Activated CD4-positive, alpha-beta T cell treated with anti-CD3 and anti-CD28 coated beads, Interleukin-2, amount 10 ng/mL, durations not matched to agents 7 days and 5 days (primary cell): ENCODE measurements at regions not wholly inside any gene's neighbourhood (a gene's known extent, or its start where the extent isn't known, plus 50 kb on each side); places are given as distances from the start of the nearest gene placed in this dataset.

Experiments
- CTCF ChIA-PET: fragments of 350-600 bp; sonication (Branson Sonifier 250); formaldehyde crosslinking; loops from one replicate; lab custom pipeline; 2021; ENCODE audit warnings: antibody characterized with exemption; lab: Charles Lee
- POLR2A ChIA-PET: fragments of 350-600 bp; sonication (Branson Sonifier 250); formaldehyde crosslinking; loops from one replicate; lab custom pipeline; 2021; ENCODE audit warnings: antibody characterized with exemption; lab: Charles Lee
- DNase-seq: peaks from one replicate; pipeline ENCODE4 v3.0.0-alpha.2; 2020
- H3K27ac Mint-ChIP-seq: one replicate; pipeline ENCODE4 v1.8.0; 2021; ENCODE audit warnings: mild to moderate bottlenecking, moderate library complexity, mixed read lengths
- H3K27me3 Mint-ChIP-seq: one replicate; pipeline ENCODE4 v1.8.0; 2021; ENCODE audit warnings: mixed read lengths
- H3K36me3 Mint-ChIP-seq: one replicate; pipeline ENCODE4 v1.8.0; 2021; ENCODE audit warnings: low read depth, mixed read lengths
- H3K4me1 Mint-ChIP-seq: one replicate; pipeline ENCODE4 v1.8.0; 2021; ENCODE audit warnings: mixed read lengths
- H3K4me3 Mint-ChIP-seq: one replicate; pipeline ENCODE4 v1.8.0; 2021; ENCODE audit warnings: mild to moderate bottlenecking, moderate library complexity, mixed read lengths
- H3K9me3 Mint-ChIP-seq: one replicate; pipeline ENCODE4 v1.8.0; 2021; ENCODE audit warnings: mixed read lengths

GRCh38 chr2:82256983-82257632 lies 1952.6 kb upstream of the LRRTM1 start:
- CTCF ChIA-PET = no interaction called here

DNA sequence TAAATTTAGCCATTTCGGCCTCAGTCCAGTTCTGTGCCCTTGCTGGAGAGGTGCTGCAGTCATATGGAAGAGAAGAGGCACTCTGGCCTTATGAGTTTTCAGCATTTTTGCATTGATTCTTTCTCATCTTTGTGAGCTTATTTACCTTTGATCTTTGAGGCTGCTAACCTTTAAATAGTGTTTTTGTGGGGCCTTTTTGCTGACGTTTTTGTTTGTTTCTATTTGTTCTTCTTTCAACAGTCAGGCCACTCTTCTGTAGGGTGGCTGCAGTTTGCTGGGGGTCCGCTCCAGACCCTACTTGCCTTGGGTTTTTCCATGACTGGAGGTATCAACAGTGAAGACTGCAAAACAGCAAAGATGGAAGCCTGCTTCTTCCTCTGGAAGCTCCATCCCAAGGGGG lies 1951.7 kb upstream of the LRRTM1 start:
- ChIA-PET CTCF (no interaction called here), POLR2A (no interaction called here)
- DNase-seq = no peak
- H3K9me3 Mint-ChIP-seq = peaks cover 13% of the 10 kb centered on the region
- H3K27ac Mint-ChIP-seq = no peak overlapping the region
- no peak overlapping the region for H3K4me3 Mint-ChIP-seq
- no peaks in the 10 kb centered on the region for H3K27me3 Mint-ChIP-seq
- H3K4me1 Mint-ChIP-seq = no peaks in the 10 kb centered on the region
- no peaks in the 10 kb centered on the region for H3K36me3 Mint-ChIP-seq

More at GRCh38 chr2:82256983-82257632, 1952.6 kb upstream of the LRRTM1 start:
- Mint-ChIP-seq H3K4me1 (no peaks in the 10 kb centered on the region), H3K36me3 (no peaks in the 10 kb centered on the region), H3K9me3 (peaks cover 9% of the 10 kb centered on the region), H3K4me3 (no peak overlapping the region), H3K27ac (no peak overlapping the region), H3K27me3 (no peaks in the 10 kb centered on the region)
- DNase-seq = no peak
- POLR2A ChIA-PET = no interaction called here

- H3K4me1 Mint-ChIP-seq = no peaks in the 10 kb centered on the region
- H3K9me3 Mint-ChIP-seq = peaks cover 14% of the 10 kb centered on the region
- POLR2A ChIA-PET = no interaction called here
- no peak overlapping the region for H3K4me3 Mint-ChIP-seq
- CTCF ChIA-PET = no interaction called here
- H3K27ac Mint-ChIP-seq = no peak overlapping the region
- no peaks in the 10 kb centered on the region for H3K27me3 Mint-ChIP-seq
- H3K36me3 Mint-ChIP-seq = no peaks in the 10 kb centered on the region
- no peak for DNase-seq
Observed at GRCh38 chr2:82254728-82255127, 1950.2 kb upstream of the LRRTM1 start.

DNA sequence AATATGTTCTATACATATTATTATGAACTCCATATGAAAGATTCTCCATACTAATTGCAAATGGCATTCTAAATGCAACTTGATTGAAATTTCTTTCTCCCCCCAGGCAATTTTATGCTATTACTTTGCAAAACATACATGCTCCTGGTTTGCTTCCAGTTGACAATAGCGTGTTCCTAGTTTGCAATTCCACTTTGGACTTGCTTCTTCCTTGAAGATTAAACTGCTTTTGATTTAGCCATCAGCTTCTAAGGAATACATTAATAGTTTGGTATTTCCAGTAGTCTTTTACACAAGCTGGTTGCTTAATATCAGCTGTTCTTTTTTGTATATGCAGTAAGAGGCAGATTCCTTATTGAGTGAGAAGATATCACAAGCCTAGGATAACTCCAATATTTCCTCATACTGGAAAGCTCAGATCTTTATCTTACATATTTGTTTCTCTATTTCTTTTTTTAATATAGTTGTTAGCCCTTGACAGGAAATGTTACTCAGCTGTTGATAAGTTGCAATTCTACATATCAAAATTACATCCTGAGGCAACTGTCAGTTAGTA lies 1941.7 kb upstream of the LRRTM1 start:
- Mint-ChIP-seq H3K27ac (no peak overlapping the region), H3K9me3 (peaks cover 5% of the 10 kb centered on the region), H3K4me1 (no peaks in the 10 kb centered on the region), H3K36me3 (no peaks in the 10 kb centered on the region), H3K4me3 (no peak overlapping the region), H3K27me3 (no peaks in the 10 kb centered on the region)
- ChIA-PET CTCF (no interaction called here), POLR2A (no interaction called here)
- no peak for DNase-seq

GRCh38 chr2:82239176-82239575 lies 1934.6 kb upstream of the LRRTM1 start:
- no peak for DNase-seq

GRCh38 chr2:82237994-82238662 lies 1933.6 kb upstream of the LRRTM1 start:
- CTCF ChIA-PET = no interaction called here
- POLR2A ChIA-PET = no interaction called here
- Mint-ChIP-seq H3K4me3 (no peak overlapping the region), H3K4me1 (no peaks in the 10 kb centered on the region), H3K36me3 (no peaks in the 10 kb centered on the region), H3K27me3 (no peaks in the 10 kb centered on the region), H3K9me3 (peaks cover 6% of the 10 kb centered on the region), H3K27ac (no peak overlapping the region)
- DNase-seq = no peak

More at GRCh38 chr2:82239176-82239575, 1934.6 kb upstream of the LRRTM1 start:
- Mint-ChIP-seq H3K36me3 (no peaks in the 10 kb centered on the region), H3K4me1 (no peaks in the 10 kb centered on the region), H3K9me3 (peaks cover 6% of the 10 kb centered on the region), H3K4me3 (no peak overlapping the region), H3K27me3 (no peaks in the 10 kb centered on the region), H3K27ac (no peak overlapping the region)
- ChIA-PET CTCF (no interaction called here), POLR2A (no interaction called here)

DNA sequence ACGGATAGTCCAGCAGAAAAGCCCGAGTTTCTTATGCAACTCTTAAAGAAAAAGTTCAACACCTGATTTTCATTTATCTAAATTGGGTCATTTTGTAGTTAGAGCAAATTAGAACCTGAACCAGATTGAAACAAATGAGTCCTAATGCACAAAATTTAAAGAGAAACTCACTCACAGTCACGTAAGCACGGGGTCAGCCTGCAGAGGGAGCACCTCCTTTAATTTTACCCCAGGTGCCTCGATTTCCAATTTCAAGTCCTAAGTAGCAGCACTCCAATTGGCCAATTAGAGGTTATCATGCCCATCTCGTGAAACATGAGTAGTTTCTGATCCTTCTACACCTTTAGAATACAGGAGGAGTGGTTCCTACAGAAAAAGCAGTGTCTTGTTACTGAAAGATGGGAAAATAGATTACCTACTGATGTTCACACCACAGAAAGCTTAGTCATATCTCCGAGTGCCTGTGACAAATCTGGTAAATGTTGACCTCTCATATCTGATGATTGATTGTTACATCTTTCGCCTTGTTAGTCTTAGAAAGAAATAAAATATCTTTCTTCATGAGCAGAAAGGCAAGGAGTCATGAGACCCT lies 1929.8 kb upstream of the LRRTM1 start:
- DNase-seq = no peak
- ChIA-PET CTCF (no interaction called here), POLR2A (no interaction called here)
- Mint-ChIP-seq H3K4me1 (no peaks in the 10 kb centered on the region), H3K27ac (no peak overlapping the region), H3K27me3 (no peaks in the 10 kb centered on the region), H3K9me3 (peaks cover 3% of the 10 kb centered on the region), H3K4me3 (no peak overlapping the region), H3K36me3 (no peaks in the 10 kb centered on the region)

- Mint-ChIP-seq H3K4me3 (no peak overlapping the region), H3K36me3 (no peaks in the 10 kb centered on the region), H3K27me3 (no peaks in the 10 kb centered on the region), H3K27ac (no peak overlapping the region), H3K4me1 (no peaks in the 10 kb centered on the region), H3K9me3 (peaks cover 6% of the 10 kb centered on the region)
- CTCF ChIA-PET = no interaction called here
- POLR2A ChIA-PET = no interaction called here
- no peak for DNase-seq
Observed at GRCh38 chr2:82233806-82234205, 1929.3 kb upstream of the LRRTM1 start.

GRCh38 chr2:82230406-82230805 lies 1925.9 kb upstream of the LRRTM1 start:
- DNase-seq = no peak
- no peaks in the 10 kb centered on the region for H3K27me3 Mint-ChIP-seq
- peaks cover 6% of the 10 kb centered on the region for H3K9me3 Mint-ChIP-seq
- H3K4me3 Mint-ChIP-seq = no peak overlapping the region
- ChIA-PET POLR2A (no interaction called here), CTCF (no interaction called here)
- H3K36me3 Mint-ChIP-seq = no peaks in the 10 kb centered on the region
- H3K27ac Mint-ChIP-seq = no peak overlapping the region
- no peaks in the 10 kb centered on the region for H3K4me1 Mint-ChIP-seq

DNA sequence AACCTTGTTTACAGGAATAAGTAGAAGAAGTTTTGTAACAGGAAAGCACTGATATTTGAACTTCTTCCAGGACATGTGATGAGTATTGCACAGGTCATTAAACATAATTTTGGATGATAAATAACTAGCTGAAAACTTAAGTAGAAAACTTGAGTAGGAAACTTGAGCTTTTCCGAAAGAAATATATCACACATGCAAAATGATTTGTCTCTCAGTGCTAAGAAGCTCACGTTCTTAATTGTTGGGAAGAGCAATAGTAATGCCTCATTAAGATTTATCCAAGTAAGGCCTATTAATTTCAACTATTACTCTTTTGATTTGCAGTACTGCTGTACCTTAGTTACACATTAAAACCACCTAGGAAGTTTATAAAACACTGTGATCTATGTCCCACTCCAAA lies 1921.9 kb upstream of the LRRTM1 start:
- Mint-ChIP-seq H3K36me3 (no peaks in the 10 kb centered on the region), H3K4me3 (no peak overlapping the region), H3K27ac (no peak overlapping the region), H3K27me3 (no peaks in the 10 kb centered on the region), H3K9me3 (peaks cover 12% of the 10 kb centered on the region), H3K4me1 (no peaks in the 10 kb centered on the region)
- CTCF ChIA-PET = no interaction called here
- POLR2A ChIA-PET = no interaction called here
- DNase-seq = no peak

- CTCF ChIA-PET = no interaction called here
- H3K9me3 Mint-ChIP-seq = peaks cover 12% of the 10 kb centered on the region
- no peaks in the 10 kb centered on the region for H3K4me1 Mint-ChIP-seq
- H3K27me3 Mint-ChIP-seq = no peaks in the 10 kb centered on the region
- H3K4me3 Mint-ChIP-seq = no peak overlapping the region
- DNase-seq = no peak
- H3K27ac Mint-ChIP-seq = no peak overlapping the region
- no peaks in the 10 kb centered on the region for H3K36me3 Mint-ChIP-seq
- POLR2A ChIA-PET = no interaction called here
Observed at GRCh38 chr2:82224301-82224940, 1919.9 kb upstream of the LRRTM1 start.

DNA sequence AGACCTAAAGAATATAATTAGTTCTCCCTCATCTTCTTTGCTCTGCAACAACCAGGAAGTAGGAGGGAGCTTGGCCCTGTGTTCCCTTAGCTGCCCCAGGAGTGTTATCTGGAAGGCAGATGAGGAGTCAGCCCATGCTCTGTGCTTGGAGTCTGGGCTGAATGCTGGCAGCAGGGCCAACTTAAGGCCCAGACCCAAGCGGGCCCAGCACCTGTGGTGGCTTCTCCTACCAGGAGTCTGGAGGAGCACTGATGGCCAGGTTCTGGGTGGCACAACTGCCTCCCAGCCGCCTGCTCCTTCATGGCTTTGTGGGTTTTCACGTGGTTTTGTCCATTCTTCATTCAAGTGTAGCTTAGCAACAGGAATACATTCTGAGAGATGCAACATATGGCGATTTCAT lies 1910.7 kb upstream of the LRRTM1 start:
- Mint-ChIP-seq H3K9me3 (peaks cover 14% of the 10 kb centered on the region), H3K36me3 (no peaks in the 10 kb centered on the region), H3K4me3 (no peak overlapping the region), H3K27me3 (no peaks in the 10 kb centered on the region), H3K27ac (no peak overlapping the region), H3K4me1 (no peaks in the 10 kb centered on the region)
- ChIA-PET CTCF (no interaction called here), POLR2A (no interaction called here)
- DNase-seq = no peak

DNA sequence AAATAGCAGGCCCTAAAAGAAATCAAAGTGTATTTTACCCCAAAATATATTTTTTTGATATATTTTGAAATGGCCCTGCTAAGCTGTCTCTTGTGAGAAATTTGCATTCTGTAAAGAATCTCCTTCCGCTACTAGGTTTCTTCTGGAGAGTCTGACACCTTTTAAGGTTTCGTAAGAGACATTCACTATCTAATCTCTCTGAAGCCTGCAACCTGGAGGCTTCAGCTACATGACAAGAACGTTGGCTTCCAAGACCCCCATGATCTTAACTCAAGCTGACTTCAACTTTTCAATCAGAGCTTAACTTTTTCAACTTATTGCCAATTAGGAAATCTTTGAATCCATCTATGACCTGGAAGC lies 1894.9 kb upstream of the LRRTM1 start:
- Mint-ChIP-seq H3K27me3 (no peaks in the 10 kb centered on the region), H3K4me1 (no peaks in the 10 kb centered on the region), H3K9me3 (peaks cover 8% of the 10 kb centered on the region), H3K4me3 (no peak overlapping the region), H3K36me3 (no peaks in the 10 kb centered on the region), H3K27ac (no peak overlapping the region)
- DNase-seq = no peak
- CTCF ChIA-PET = no interaction called here
- POLR2A ChIA-PET = no interaction called here
